ENCODE measurements at regions not wholly inside any gene's neighbourhood (a gene's known extent, or its start where the extent isn't known, plus 50 kb on each side); places are given as distances from the start of the nearest gene placed in this dataset.

DNA sequence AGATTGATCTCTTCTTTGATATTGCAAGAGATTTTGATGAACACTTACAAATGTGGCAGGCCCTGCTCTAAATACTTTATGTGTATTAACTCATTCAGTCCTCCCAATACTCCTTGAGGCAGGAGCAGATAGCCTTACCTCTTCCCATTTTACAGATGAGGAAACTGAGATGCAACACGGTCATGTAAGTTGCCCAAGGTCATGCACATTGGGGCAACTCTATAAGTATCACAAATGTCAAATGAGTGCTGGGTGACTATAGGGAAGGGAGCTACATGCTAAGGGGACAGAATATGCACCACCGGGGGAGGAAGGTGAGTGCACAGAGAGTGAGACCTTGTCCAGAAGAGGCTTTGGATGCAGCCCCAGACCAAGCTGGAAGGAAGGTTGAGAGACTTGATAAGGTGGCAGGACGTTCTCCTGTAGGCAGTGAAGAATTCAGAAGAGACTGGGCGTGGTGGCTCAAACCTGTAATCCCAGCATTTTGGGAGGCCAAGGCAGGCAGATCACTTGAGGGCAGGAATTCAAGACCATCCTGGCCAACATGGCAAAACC is 132.3 kb upstream of the PWP1 start:
- no peak for DNase-seq (ENCODE audit: low read depth)

- DNase-seq (ENCODE audit: low read depth): no peak
Observed at GRCh38 chr12:107554941-107555340, 130.7 kb upstream of the PWP1 start.

DNA sequence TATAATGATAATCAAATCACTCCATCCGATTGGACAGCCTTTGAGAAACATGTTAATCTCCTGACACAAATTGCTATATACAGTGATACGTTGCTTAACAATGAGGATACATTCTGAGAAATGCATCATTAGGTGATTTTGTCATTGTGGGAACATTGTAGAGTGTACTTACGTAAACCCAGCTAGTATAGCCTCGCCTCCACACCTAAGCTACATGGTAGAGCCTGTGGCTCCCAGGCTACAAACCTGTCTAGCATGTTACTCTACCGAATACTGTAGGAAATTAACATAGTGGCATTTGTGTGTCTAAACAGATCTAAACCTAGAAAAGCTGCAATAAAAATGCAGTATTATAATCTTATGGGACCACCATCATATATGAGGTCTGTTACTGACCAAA is 128.6 kb upstream of the PWP1 start:
- no peak for DNase-seq (ENCODE audit: low read depth)

- DNase-seq (ENCODE audit: low read depth): no peak
Observed at GRCh38 chr12:107557589-107558100, 128.0 kb upstream of the PWP1 start.

DNA sequence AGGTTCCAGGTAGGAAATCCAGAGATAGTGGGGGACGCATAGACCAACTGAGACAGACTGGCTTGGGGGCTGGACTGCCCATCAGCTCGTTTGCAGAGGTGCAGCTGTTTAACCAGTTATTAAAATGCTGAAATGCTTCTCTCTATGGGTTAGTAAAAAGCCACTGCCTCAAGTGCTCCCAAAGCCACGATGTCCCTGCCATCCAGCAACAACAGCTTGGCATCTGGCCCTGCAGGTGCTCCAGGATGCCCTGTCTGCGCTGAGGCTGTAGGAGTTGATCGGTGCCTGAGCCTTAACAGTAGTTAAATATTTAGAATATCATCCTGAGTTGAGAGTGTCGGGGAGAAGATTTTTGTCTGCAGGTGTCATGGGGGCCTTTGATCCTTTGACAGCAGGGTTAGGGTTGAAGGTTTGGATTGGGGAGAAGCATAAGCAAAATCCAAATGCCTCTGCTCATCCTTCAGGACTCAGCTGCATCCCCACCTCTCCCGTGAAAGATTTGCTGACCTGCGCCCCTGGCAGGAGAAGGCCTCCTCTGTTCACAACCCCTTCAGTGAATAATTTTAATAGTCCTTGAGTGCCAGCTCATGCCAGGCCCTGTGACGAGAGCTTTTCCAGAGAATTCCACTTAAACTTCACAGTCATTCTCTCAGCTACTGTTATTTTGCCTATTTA is 127.3 kb upstream of the PWP1 start:
- no peak for DNase-seq (ENCODE audit: low read depth)

DNA sequence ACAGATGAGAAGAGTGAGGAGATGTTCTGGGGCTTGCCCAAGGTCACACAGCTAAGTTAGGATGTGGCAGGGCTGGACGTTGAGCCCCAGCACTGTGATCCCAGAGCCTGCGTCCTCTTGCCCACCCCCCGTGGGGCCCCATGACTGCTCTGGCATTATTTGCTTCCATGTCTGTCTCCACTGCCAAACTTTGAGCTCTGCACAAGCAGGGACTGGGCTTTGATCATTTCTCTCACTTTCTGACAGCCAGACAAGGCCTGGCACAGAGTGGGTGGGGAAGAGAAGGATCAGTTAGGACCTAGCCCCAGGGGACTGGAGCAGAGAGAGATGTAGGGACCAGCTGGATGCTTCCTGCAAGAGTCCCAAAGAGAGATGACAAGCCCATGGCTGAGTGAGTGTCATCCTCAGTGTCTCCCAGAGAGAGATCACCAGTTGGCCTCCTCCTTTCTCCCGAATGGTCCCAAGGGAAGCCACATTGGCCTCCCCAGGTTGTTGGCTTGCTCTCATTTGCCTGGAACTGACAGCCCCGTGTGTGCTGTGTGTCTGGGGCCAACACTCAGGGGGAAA is 126.7 kb upstream of the PWP1 start:
- DNase-seq (ENCODE audit: low read depth): no peak

GRCh38 chr12:107560165-107560898 is 125.3 kb upstream of the PWP1 start:
- peak; percentile 2 for DNase-seq (ENCODE audit: low read depth)

DNA sequence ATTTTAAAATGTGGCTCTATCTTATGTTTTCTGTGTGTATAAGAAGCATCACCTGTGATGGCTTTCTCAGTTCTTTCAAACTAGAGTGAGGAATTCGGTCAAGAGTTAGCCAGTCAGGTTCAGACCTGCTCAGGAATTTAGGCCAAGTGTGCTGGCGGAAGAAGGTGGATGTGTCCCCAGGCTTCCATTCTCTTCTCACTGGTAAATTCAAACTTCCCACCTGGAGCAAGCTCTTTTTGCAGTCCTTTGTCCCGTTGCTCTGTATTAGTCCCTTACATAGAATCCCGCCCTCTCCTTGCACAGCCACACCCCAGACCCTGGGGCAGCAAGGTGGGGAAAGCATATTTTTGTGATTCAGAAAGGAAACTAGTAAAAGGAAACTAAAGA is 124.7 kb upstream of the PWP1 start:
- no peak for DNase-seq (ENCODE audit: low read depth)

DNA sequence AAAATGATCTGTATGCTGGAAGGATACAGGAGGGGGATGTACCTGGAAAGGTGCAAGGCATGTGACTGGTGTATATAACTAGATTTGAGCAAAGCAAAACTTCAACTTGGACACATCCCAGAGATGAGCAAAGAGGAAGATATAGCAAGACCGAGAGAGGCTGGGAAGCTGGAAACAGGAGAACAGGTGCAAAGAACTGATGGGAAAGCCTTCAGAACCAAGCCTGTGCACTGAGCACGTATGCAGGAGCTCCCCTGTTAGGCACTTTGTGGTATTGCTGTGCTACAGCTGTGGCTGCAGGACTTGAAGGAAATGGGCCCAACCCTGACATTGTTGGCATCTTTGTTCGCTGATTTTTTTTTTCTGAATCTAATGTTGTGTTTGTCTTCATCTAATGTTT is 120.7 kb upstream of the PWP1 start:
- no peak for DNase-seq (ENCODE audit: low read depth)

DNA sequence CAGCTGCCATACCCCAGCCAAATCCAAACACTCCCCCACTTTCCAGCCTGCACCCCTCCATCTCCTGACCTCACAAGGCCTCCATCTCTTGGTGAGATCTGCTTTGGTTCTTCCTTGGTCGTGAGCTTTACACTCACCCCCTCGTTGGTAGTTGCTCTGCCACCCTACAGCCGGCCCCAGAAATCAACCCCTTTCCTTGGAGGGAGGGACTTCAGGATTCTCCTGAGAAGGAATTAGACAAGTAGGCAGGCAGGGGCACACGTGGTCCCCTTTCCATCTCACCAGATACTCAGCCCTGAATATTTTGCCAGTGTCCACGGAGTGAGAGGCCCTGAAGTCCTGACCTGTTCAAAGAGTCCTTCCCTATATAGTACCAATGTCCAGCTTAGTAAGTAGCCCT is 120.0 kb upstream of the PWP1 start:
- DNase-seq (ENCODE audit: low read depth): no peak

- DNase-seq (ENCODE audit: low read depth): no peak
Observed at GRCh38 chr12:107567876-107568619, 117.6 kb upstream of the PWP1 start.

DNA sequence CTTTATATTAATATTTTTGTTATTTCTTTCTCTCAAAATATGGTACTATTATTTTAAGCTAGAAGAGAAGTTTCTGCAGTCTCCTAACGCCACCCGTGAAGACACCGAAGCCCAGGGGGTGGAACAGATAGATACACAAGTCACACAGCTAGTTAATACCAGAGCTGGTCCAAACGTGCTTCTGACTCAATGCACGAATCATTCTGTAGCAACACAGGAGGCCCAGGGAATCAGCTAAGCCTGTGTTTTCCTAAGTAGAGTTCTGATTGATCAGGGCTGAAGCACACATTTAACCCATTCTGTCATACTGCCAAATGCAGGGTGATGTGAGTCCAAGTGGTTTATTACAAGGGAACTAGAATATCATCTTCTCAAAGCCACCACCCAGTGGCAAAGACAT is 116.9 kb upstream of the PWP1 start:
- DNase-seq (ENCODE audit: low read depth): no peak

DNA sequence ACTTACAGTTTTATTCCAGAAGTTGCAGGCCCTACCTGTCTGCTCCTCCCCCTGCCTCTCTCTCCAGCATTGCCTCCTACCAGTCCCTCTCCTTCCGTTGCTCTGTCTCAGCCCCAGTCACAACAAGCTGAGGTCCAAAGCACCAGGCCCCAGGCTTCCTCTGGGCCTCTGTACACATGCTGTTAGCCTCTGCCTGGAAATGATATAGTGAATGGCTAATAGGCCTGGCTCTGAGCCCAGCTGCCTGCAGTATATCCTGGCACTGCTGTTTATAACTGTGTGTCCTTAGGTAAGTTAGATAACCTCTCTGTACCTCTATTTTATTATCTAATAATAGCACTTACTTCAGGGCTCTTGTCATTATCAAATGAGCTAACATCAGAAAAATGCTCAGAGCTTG is 114.9 kb upstream of the PWP1 start:
- peak; percentile 42 for DNase-seq (ENCODE audit: low read depth)

GRCh38 chr12:107571492-107571891 is 114.1 kb upstream of the PWP1 start:
- no peak for DNase-seq (ENCODE audit: low read depth)

GRCh38 chr12:107574691-107575090 is 110.9 kb upstream of the PWP1 start:
- no peak for DNase-seq (ENCODE audit: low read depth)

- no peak for DNase-seq (ENCODE audit: low read depth)
Observed at GRCh38 chr12:107580750-107581618, 104.6 kb upstream of the PWP1 start.

DNA sequence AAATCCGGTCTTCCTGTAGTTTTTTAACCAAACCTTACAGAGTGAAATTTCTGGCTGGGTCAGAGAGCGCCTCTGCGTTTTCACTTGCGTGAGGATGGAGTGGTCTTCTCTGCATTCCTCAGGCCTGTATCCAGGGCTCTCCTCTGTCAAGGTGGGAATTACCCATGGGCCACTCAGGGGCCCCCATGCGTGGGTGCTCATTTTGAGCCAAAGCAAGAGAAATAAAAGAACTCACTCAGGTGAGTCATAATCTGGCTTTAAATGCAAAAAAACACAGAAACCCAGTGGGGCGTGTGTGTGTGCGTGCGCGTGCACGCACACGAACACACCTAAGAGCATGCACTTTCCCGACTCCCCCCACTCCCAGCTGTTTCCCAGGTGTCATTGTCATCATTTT is 104.0 kb upstream of the PWP1 start:
- DNase-seq (ENCODE audit: low read depth): no peak

DNA sequence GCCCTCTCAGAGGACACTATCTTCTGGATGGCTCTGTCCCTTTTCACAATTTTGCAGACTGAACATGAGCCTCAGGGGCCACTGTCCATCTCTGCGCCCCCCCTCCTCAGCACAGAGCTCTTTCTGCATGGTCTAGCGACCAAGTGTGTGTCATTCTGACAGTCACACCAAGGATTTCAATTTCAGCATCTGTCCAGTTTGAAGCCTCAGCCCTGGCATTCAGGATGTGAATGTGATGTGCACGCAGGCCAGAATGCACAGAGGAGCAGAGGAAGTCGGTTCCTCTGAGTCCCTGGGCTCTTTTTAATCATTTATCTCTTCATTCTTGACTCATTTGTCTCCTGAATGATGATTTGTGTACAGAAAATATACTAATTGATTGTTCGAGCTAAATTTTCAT is 102.0 kb upstream of the PWP1 start:
- DNase-seq (ENCODE audit: low read depth): no peak

DNA sequence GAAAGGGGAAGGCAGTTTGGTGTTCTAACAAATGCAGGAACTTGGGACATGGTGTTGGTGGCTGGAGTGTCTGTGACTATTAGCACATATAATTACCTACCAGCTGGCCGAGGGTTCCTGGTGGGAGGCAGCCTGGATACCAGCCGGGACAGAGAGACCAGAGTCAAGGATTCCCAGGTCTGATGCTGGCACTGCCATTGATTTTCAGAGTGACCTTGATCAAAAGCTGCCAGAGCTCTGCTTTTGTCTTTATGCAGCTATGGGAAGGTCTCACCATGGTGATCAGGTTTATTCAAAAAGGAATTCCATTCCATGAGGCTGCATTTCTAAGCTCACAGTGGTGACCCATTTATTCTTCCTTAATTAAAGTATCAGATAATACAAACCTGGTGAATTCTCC is 101.0 kb upstream of the PWP1 start:
- DNase-seq (ENCODE audit: low read depth): no peak

DNA sequence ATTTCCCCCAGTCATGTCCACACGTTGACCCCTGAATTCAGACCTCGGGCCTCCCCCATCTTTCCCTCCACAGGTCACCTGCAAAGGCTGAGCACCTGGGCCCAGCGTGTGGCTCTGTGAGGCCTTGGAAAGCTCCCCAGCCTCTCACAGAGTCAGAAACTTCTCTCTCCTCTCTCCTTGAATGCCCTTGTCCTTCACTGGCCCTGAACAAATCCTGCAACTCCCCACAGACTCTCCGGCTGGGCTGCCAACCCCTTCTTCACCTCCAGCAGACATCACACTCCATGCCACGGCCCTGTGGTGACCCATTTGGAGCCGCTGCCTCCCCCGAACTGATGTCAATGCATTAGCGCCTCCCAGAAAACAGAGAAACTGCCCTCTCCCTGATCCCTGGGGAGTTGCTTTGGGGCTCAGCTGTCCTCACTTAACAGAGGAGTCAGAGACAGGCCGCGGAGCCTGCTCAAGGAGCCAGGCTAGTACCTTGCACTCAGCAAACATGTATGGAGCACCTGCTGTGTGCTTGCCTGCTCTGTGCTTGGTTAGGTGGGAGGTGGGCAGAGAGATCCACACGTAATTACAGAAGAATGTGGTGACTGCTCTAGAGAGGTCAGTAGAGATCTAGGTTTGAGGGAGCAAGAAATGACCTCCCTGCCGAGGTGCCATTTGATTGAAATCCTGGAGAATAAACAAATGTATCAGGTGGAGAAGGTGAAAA is 99.2 kb upstream of the PWP1 start:
- DNase-seq (ENCODE audit: low read depth): no peak

DNA sequence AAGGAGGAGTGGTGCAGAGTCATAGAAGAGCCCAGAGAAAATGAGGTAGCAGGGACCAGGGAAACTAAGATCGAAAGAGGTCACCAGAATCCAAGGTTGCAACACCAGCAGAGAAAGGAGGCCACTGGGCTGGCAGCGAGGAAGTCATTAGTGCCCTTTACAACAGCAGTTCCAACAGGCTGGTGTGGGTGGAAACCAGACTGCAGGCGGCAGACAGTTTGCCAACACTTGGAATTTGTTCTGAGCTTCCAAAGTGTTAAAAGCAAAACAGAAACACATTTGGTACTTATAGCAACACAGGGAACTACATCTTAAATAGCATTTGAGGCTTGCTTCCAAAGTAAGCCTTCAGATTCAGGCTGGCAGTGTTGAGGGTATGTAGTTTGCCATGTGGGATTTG is 95.2 kb upstream of the PWP1 start:
- DNase-seq (ENCODE audit: low read depth): no peak
